GM12891 (cell line): ENCODE measurements at regions not wholly inside any gene's neighbourhood (a gene's known extent, or its start where the extent isn't known, plus 50 kb on each side); places are given as distances from the start of the nearest gene placed in this dataset.

Source experiments
- POLR2A ChIP-seq: IDR thresholded peaks from 2 replicates; pipeline ENCODE4 v1.6.1; 2011; ENCODE audit warnings: low read depth, low read length, control low read depth
- POLR2AphosphoS5 ChIP-seq: IDR thresholded peaks from 2 replicates; pipeline ENCODE4 v1.6.1; 2011; ENCODE audit warnings: low read depth, low read length, control low read depth

DNA sequence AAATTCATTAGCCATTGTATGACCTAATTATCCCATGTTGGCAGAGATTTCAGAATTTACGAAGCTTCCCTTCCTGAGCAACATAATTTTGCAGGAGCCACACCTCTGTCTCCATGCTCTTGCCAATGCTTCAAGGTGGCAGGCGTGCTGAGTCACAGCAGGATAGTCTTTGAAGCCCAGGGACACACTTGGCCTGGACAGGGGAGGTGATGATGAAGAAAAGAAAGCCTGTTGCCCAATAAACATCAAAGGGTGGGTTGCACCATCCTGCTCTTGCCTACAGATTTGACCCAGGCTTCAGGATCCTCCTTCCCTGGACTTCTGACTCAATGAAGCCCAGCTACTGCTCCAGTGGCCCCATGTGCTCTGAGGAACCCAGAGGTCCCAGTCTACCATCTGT lies 117.1 kb downstream of the MINAR1 start:
- TF ChIP-seq POLR2A: no peak
- no peak for TF ChIP-seq POLR2AphosphoS5
